ENCODE measurements at regions not wholly inside any gene's neighbourhood (a gene's known extent, or its start where the extent isn't known, plus 50 kb on each side); places are given as distances from the start of the nearest gene placed in this dataset.
A peak's percentile ranks its signal among the peaks of the same experiment; 100 is the strongest.

- TF ChIP-seq FOXM1 (IDR thresholded peaks at IDR 0.05; ENCODE audit: low read depth) (no peak), FOXM1 (CRISPR knock-in tag; IDR thresholded peaks at IDR 0.05; ENCODE audit: low read depth) (peak; percentile 85; the same call in 1 of the 2 replicates), POLR2A (conservative IDR thresholded peaks at IDR 0.05) (peak; percentile 83), ZNF184 (CRISPR knock-in tag; IDR thresholded peaks at IDR 0.05) (no peak), SRSF3 (IDR thresholded peaks at IDR 0.05; ENCODE audit: insufficient read depth, low read length) (0 out of 2 replicates have a peak, but pooled peaks have one; percentile 67), NFE2L1 (tag; IDR thresholded peaks at IDR 0.05; ENCODE audit: borderline replicate concordance, low read depth) (peak; percentile 56; the same call in 1 of the 2 replicates), SP1 (CRISPR knock-in tag; IDR thresholded peaks at IDR 0.05) (no peak; the same call in 1 of the 2 replicates), SETDB1 (IDR thresholded peaks at IDR 0.05; ENCODE audit: low read length) (peak; percentile 31), HMG20B (CRISPR knock-in tag; IDR thresholded peaks at IDR 0.05) (0 out of 2 replicates have a peak, but pooled peaks have one; percentile 52), CBX2 (IDR thresholded peaks at IDR 0.05; ENCODE audit: insufficient read depth, low read length, poor library complexity, severe bottlenecking) (no peak), SNAPC5 (CRISPR knock-in tag; IDR thresholded peaks at IDR 0.05) (no peak), ILK (tag; IDR thresholded peaks at IDR 0.05; ENCODE audit: borderline replicate concordance, low read depth) (no peak), SMAD2 (IDR thresholded peaks at IDR 0.05; ENCODE audit: low read depth, low read length) (no peak), ZNF717 (CRISPR knock-in tag; IDR thresholded peaks at IDR 0.05) (0 out of 2 replicates have a peak, but pooled peaks have one; percentile 86), DPF2 (IDR thresholded peaks at IDR 0.05) (peak; percentile 94), RREB1 (CRISPR knock-in tag; IDR thresholded peaks at IDR 0.05) (no peak), ZNF224 (CRISPR knock-in tag; IDR thresholded peaks at IDR 0.05) (peak; percentile 82; the same call in 1 of the 2 replicates), ZNF668 (CRISPR knock-in tag; IDR thresholded peaks at IDR 0.05) (peak; percentile 91), CBFB (CRISPR knock-in tag; IDR thresholded peaks at IDR 0.05) (peak; percentile 21; the same call in 1 of the 2 replicates), BRD9 (IDR thresholded peaks at IDR 0.05; ENCODE audit: low read depth, partially characterized antibody) (peak; percentile 22), LEF1 (IDR thresholded peaks at IDR 0.05) (peak; percentile 84), ZNF57 (CRISPR knock-in tag; IDR thresholded peaks at IDR 0.05) (no peak), ZNF217 (CRISPR knock-in tag; IDR thresholded peaks at IDR 0.05) (no peak)
Measured at GRCh38 chr18:9017167-9017904, 85.2 kb upstream of the NDUFV2 start (continued).

Measured in K562 (cell line).